COLO829 (cell line): ENCODE measurements at regions not wholly inside any gene's neighbourhood (a gene's known extent, or its start where the extent isn't known, plus 50 kb on each side); places are given as distances from the start of the nearest gene placed in this dataset.

Source experiments
- DNase-seq: peaks from one replicate; pipeline ENCODE4 v3.0.0; 2012; ENCODE audit warnings: low spot score

DNA sequence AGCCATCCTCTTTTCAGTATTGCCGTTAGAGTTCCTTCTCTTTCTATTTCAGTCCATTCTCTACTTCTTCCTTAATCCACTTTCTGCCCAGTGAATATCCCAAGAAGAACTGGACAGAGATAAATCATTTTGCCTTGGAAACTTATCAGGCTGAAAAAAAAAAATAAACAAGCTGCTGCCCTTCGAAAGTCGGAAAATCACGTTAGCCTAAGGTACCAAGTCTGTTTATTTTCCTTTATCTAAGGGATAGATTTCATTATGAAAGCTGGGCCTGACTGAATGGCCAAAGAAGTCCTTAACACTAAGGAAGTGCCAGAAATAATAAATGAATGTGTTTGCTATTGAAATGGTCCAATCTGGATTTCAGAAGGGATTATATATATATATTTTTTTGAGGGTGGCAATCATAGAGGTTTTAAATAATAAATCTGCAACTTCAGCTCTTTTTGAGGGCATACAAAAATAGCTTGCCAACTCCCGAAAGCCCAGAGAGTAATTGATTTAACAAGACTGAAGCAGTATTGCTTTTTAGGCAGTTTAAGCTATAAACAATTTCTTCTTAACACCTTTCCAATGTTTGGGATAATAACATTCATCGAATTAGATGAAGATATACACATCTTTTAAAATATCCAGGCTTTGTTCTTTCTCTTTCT, 127.0 kb upstream of the STMND1 start:
- no peak for DNase-seq

DNA sequence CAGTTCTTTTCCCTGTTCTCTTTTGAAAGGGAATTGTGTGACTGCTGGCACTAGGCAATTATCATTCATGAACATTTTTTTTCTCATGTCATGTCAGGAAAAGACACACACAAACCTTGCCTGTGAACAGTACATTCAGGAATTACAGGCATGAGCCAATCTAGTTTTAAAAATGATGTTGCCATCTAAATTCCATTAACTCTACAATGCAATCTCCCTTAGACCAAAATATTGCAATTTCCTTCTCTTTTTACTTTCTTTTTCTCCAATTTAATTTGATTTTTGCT, 127.5 kb upstream of the STMND1 start:
- DNase-seq, result no peak

GRCh38 chr6:16973545-16974386, 128.1 kb upstream of the STMND1 start:
- no peak for DNase-seq

DNA sequence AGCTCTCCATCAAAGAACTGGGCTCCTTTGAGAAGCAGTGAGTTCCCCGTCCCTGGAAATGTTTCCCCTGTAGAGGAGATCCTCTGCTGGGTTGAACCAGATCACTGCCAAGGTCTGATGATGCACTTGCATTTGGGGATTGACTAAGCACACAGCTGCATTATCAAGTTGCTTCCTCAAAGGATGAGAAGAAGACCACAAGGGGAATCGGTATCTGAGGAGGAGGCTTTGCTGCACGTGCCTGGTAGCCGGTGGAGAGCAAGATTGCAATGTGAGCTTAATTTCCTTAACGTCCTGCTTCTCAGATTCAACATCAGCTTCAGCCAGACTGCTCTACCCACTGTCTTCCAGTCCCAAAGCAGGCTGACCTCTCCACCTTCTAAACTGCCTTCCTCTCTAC, 128.8 kb upstream of the STMND1 start:
- no peak for DNase-seq

DNA sequence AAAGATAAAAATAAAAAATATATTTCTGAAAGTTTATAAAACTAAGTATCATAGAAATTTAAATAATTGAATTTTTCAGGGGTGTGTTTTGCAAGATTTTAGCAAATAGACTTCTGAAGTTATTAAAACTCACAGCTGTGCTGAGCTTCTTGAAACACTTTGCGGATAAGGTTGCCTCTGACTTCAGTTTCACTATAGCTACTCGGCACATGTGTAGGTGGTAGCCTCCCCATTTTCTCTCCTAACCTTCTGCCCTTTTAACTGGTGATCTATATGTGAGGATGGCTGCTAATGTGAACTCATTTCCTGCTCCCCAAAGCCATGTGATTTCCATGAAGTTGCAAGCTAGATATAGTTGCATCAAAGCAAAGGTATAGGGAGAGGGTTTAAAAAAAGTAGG, 129.3 kb upstream of the STMND1 start:
- no peak for DNase-seq

DNA sequence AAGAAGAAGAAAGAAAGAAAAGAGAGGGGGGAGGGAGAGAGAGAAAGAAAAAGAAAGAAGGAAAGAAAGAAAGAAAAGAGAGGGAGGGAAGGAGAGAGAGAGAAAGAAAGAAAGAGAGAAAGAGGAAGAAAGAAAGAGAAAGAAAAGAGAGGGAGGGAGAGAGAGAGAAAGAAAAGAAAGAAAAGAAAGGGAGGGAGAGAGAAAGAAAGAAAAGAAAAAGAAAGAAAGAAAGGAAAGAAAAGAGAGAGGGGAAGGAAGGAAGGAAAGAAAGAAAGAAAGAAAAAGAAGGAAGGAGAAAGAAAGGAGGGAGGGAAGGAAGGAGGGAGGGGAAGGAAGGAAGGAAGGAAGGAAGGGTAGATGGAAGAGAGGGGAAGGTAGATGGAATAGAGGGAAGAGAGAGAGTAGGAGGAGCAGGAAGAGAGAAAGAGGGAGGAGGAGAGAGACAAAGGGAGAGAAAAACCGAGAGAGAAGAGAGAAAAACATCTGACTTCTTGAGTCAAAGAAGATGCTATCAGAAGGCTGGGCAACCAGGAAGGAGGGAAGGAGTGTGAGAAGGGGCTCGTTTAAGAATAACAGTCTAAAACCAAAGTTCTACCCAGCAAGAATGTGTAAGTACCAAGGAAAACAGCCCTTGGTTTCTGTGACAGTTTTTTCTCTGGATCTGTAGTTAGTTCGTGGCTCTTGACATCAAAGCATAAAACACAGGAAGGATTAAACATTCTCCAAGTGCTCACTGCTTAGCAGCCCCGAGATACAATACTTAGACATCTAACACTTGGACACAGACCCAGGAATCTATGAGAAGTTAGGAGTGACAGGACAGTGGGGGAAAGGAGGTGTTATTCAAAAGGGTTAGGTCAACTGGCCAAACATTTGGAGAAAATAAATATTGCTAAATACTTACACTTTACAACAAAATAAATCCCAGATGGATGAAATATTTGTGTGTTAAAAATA, 131.9 kb upstream of the STMND1 start:
- no peak for DNase-seq

DNA sequence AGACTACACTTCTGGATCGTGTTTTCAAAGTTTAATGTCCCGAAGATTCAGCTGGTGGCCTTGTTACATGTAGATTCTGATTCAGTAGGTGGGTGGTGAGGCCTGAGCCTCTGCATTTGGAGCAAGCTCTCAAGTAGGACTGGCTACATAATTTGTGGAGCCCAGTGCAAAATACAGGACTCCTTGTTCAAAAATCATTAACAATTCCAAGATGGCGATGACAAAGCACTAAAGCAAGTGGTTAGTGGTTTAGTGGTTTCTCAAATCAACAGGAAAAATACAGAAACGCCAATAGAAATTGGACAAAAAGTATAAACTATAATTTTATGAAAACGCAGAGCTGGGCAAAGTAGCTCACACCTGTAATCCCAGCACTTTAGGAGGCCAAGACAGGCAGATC, 133.7 kb upstream of the STMND1 start:
- DNase-seq, result no peak

DNA sequence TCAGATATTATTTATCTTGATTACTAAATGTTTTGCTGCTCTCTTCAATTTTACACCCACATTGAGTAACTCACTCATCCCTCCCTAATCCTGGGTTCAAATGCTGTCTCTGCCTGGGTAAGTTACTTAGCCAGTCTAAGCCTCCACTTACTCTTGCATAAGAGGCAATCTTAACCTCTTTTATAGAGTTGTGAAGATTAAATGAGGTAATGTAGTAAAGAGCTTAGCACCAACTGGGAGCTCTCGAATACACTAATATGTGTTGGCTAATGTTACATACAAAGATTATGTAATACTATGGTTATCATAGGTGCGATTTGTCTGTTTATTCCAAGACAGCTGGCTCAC, 134.4 kb upstream of the STMND1 start:
- DNase-seq, result no peak

GRCh38 chr6:16966791-16967469, 134.9 kb upstream of the STMND1 start:
- no peak for DNase-seq

- no peak for DNase-seq
Observed at GRCh38 chr6:16965689-16966088, 136.2 kb upstream of the STMND1 start.

- peak; percentile 90 for DNase-seq
Observed at GRCh38 chr6:16964553-16965499, 137.0 kb upstream of the STMND1 start.

DNA sequence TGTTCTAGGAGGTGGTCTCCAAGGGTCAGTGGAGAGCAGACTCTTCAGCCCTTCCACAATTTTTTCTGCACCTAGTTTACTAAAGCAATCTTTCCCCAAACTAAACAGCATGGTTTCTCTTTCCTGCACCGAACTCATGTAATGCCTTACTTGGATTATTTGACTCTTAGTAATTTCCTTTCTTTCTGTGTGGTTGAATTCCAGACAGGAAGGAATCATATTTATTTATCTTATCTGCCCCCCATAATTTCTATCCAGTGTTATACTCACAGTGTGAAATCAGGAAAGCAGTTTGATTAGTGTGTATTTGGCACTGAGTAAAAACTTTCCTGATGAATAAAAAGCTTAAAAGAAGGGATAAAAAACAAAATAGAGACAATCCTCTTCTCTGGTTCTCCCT, 140.3 kb upstream of the STMND1 start:
- no peak for DNase-seq

DNA sequence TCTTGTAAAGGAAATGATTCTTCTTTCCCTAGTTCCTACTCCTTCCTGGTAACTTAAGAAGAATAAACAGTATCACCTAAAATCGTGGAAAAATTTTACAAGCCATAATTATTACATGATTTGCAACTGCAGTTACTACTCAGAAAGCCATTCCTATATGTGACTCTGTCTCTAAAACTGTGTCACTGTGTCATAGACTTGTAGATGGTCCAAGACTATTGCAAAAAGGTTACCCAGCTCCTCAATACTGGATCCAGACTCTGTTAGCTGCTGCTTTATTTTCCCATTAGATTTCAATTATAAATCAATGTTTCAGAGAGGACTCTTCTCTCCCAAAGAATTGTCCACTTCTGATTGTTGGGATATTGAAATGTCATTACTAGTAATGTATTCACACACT, 142.1 kb upstream of the STMND1 start:
- no peak for DNase-seq

DNA sequence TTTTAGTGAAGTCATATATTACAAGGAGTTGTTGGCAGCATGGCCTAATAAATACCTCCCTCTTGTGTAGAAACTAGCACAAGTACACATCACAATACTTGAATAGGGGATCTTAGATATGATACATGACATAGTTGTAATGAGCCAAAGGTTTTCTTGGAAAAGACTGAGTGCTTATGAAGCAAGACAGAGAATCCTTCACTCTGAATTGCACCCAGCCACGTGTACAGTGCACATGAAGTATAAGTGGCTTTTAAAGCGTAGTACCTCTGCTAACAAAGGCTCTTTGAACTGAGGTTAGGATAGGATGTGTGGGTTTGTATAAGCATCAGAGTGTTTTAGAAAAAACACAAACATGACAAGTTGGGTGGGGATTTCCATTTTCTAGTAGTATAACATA, 145.5 kb upstream of the STMND1 start:
- peak; percentile 75 for DNase-seq

DNA sequence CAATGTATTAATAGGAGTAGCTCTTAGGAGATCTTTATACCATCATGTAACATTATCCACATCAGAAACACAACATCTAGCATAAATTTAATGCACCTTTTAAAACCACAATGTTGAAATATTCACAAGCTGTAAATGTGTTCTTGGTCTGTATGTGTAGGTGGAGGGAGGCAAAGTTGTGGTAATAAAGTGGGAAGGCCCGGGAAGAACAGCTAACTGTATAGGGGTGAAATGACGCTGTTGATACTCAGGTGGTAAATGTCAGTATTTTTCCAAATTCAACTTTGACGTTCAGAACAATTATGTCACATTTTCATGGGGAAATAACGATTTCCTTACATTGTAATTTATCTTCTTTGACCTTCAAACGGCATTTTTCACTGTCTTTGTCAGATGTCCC, 146.0 kb upstream of the STMND1 start:
- DNase-seq, result no peak

- no peak for DNase-seq
Observed at GRCh38 chr6:16953905-16954304, 147.9 kb upstream of the STMND1 start.

DNA sequence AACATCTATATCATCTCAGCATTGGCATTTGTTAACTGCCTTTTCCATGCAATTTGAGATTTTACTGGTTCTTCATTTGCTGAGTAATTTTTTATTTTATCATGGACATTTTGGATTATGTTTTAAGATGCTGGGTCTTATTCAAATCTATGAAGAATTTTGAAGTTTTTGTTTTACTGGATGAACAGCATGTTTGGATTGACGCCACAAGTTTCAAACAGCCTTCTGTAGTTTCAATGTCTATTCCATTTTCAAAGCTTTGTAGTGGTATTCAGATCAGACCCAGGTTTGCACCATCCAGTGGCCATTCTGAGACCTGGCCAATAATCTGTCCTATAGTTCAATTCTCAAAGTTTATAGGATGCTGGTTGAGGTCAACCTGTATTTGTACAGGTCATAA, 148.4 kb upstream of the STMND1 start:
- no peak for DNase-seq

GRCh38 chr6:16950825-16951495, 150.9 kb upstream of the STMND1 start:
- no peak for DNase-seq

DNA sequence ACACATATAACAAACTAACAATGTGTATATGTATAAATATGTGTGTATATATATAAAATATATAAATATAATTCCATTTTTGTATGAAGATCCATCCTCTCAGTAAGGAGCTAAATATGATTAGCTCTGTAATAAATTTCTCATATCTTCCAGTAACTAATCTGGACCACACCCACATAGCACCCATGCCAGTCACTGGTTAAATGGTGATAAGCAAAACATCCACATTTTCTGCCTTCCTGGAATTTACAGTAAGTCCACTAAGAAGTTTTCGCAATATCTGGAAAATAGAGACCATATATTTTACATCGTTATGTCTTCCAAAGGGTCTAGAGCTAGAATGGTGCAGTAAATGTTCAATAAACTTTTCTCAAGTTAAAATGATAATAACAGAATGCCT, 151.5 kb upstream of the STMND1 start:
- DNase-seq, result no peak

GRCh38 chr6:16949716-16950115, 152.1 kb upstream of the STMND1 start:
- DNase-seq, result no peak

DNA sequence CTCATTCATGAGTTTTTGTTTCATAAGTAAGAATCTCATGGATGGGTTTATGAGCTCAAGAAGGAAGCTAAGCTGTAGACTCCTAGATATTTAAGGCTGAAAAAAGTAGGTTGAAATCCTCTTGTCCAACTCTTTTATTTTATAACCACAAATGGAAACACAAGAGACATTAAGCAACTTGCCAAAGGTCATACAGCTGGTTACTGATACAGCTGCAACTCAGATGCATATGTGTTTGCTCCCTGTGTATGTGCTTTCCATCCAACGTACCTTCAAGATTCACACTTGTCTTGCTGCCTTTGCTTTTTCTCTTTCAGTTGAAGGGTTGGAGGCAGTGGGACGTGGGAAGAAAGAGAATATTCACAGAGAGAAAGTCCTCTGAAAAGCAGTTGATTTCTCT, 153.5 kb upstream of the STMND1 start:
- no peak for DNase-seq
